ENCODE measurements at regions not wholly inside any gene's neighbourhood (a gene's known extent, or its start where the extent isn't known, plus 50 kb on each side); places are given as distances from the start of the nearest gene placed in this dataset.

DNA sequence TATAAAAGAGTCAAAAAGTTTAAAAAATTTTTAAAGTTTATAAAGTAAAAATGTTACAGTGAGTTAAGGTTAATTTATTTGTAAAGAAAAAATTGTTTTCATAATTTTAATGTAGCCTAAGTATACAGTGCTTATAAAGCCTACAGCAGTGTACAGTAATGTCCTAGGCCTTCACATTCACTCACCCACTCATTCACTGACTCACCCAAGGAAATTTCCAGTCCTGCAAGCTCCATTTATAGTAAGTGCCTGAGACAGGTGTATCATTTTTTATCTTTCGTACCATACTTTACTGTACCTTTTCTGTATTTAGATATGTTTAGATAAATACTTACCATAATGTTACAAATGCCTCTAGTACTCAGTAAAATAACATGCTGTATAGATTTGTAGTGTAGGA is 269.7 kb upstream of the PHF14 start:
- DNase-seq = no peak
- no peaks in the 10 kb centered on the region for H4K20me1 ChIP-seq (ENCODE audit: insufficient read depth)
- BruUV-seq (replicated peaks) = no TSS peak
- no peak overlapping the region for H3K4me3 ChIP-seq
- no peaks in the 10 kb centered on the region for H3K79me2 ChIP-seq (ENCODE audit: low read depth)
- H3F3A ChIP-seq (ENCODE audit: insufficient read depth, low read depth) = no peaks in the 10 kb centered on the region
- H3K27ac ChIP-seq = no peak overlapping the region
- CTCF ChIA-PET = interaction anchor here (0.7 kb wide), 1 partner anchor 642 kb away, joined by 3 read pairs; no protein-coding TSS in a partner anchor
- no peaks in the 10 kb centered on the region for H3K27me3 ChIP-seq (ENCODE audit: insufficient read depth, low read depth)
- H3K4me1 ChIP-seq (replicated peaks; ENCODE audit: insufficient read depth) = no peaks in the 10 kb centered on the region
- H3K36me3 ChIP-seq (ENCODE audit: low read depth) = no peaks in the 10 kb centered on the region
- H2AFZ ChIP-seq = no peak overlapping the region
- TF ChIP-seq CTCF (conservative IDR thresholded peaks at IDR 0.05) = no peak
- no peak for TF ChIP-seq EZH2 (IDR thresholded peaks at IDR 0.05; ENCODE audit: low read depth)
- H3K4me2 ChIP-seq = no peak overlapping the region
- POLR2A ChIA-PET (ENCODE audit: unreplicated experiment) = no interaction called here
- intact Hi-C loops (cut with micrococcal nuclease; ENCODE audit: unreplicated experiment) = no loop called here
- H3K9me3 ChIP-seq (ENCODE audit: insufficient read depth, low read depth) = no peaks in the 10 kb centered on the region
- no peaks in the 10 kb centered on the region for H3K9me2 ChIP-seq (ENCODE audit: insufficient read depth)

DNA sequence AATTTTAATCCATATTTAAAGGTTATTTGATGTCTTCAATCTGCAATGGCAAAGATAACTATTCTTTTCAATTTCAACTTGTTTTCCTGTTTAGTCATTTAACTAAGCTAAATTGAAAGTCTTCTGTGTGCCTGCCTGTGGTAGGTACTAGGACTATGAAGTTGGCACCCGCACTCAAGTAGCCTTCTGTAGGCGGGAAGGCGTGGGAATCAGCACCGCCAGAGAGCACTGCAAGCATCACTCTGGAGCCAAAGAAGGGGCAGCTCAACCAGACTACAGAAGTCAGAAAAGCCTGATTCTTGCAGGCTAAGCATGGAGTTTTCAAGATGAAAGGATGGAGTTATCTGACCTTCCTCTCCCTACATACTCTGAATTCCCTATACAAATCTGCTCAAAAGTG is 269.0 kb upstream of the PHF14 start:
- intact Hi-C loops (cut with micrococcal nuclease; ENCODE audit: unreplicated experiment) = no loop called here
- ChIA-PET CTCF (no interaction called here), POLR2A (ENCODE audit: unreplicated experiment) (no interaction called here)
- Histone ChIP-seq H3K9me2 (ENCODE audit: insufficient read depth) (no peaks in the 10 kb centered on the region), H4K20me1 (ENCODE audit: insufficient read depth) (no peaks in the 10 kb centered on the region), H2AFZ (no peak overlapping the region), H3K79me2 (ENCODE audit: low read depth) (no peaks in the 10 kb centered on the region), H3K4me3 (no peak overlapping the region), H3K27ac (no peak overlapping the region), H3K36me3 (ENCODE audit: low read depth) (no peaks in the 10 kb centered on the region), H3F3A (ENCODE audit: insufficient read depth, low read depth) (no peaks in the 10 kb centered on the region), H3K9me3 (ENCODE audit: insufficient read depth, low read depth) (no peaks in the 10 kb centered on the region), H3K4me2 (no peak overlapping the region), H3K4me1 (replicated peaks; ENCODE audit: insufficient read depth) (no peaks in the 10 kb centered on the region), H3K27me3 (ENCODE audit: insufficient read depth, low read depth) (no peaks in the 10 kb centered on the region)
- no TSS peak for BruUV-seq (replicated peaks)
- no peak for DNase-seq
- TF ChIP-seq EZH2 (IDR thresholded peaks at IDR 0.05; ENCODE audit: low read depth) (no peak), CTCF (conservative IDR thresholded peaks at IDR 0.05) (no peak)

DNA sequence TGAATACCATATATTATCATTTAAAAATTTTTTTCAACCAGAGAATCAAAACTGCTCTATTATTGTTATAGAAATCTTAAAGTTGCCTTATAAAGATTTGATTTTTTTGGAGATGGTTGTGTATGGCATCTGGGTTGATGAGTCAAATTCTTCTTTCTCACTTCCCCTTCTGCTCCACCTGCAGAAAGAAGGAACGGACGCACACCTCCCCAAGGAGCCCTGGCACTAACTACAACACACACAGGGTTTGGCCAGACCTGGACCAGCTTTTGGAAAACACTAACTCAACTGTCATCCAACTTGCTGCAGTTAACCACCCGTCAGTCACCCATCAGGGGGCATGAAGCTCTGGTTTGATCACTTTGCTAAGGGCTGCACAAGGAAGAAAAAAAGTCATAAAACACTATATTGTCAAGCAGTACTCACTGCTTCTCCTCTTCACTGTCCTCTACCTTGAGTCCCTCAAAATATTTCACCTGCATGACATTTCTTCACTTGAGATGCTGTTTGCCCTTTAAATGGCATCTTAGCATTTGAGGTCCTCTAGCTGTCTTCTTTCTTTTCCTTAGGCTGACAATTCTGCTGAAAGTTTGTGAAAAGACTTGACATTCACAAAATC is 266.7 kb upstream of the PHF14 start:
- DNase-seq = no peak
- no peak overlapping the region for H3K27ac ChIP-seq
- no peaks in the 10 kb centered on the region for H3K27me3 ChIP-seq (ENCODE audit: insufficient read depth, low read depth)
- H3K79me2 ChIP-seq (ENCODE audit: low read depth) = no peaks in the 10 kb centered on the region
- H4K20me1 ChIP-seq (ENCODE audit: insufficient read depth) = no peaks in the 10 kb centered on the region
- intact Hi-C loops (cut with micrococcal nuclease; ENCODE audit: unreplicated experiment) = no loop called here
- no peaks in the 10 kb centered on the region for H3F3A ChIP-seq (ENCODE audit: insufficient read depth, low read depth)
- CTCF ChIA-PET = no interaction called here
- H3K9me2 ChIP-seq (ENCODE audit: insufficient read depth) = no peaks in the 10 kb centered on the region
- no peaks in the 10 kb centered on the region for H3K9me3 ChIP-seq (ENCODE audit: insufficient read depth, low read depth)
- TF ChIP-seq EZH2 (IDR thresholded peaks at IDR 0.05; ENCODE audit: low read depth) (no peak), CTCF (conservative IDR thresholded peaks at IDR 0.05) (no peak)
- H3K4me3 ChIP-seq = no peak overlapping the region
- no TSS peak for BruUV-seq (replicated peaks)
- POLR2A ChIA-PET (ENCODE audit: unreplicated experiment) = no interaction called here
- H3K36me3 ChIP-seq (ENCODE audit: low read depth) = no peaks in the 10 kb centered on the region
- H3K4me1 ChIP-seq (replicated peaks; ENCODE audit: insufficient read depth) = no peaks in the 10 kb centered on the region
- no peak overlapping the region for H2AFZ ChIP-seq
- H3K4me2 ChIP-seq = no peak overlapping the region
